ENCODE measurements at regions not wholly inside any gene's neighbourhood (a gene's known extent, or its start where the extent isn't known, plus 50 kb on each side); places are given as distances from the start of the nearest gene placed in this dataset.

DNA sequence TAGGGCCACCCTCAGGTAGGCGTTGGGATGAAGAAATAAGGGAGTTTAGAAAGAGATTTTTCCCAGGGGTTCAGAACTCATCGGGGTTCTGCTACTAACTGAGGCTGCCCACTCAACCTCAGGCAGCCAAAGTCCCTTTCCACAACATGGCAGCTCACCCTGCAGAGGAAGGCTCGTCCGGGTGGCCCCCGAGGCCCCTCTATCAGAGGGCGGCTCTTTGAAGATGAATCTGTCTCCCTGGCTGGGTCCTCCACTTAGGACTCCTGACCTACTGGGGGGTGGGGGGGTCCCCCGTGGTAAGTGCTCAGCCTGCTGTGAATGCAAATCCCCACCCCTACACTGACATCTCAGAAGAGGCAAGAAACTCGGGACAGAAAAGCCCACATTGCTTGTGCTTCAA, 182.9 kb downstream of the SOD2 start:
- Histone ChIP-seq H3K27me3 (replicated peaks in 1 of 7) (peaks cover 0 to 9% (median 0%) of the 10 kb centered on the region in 7 donors), H3K36me3 (no peaks in the 10 kb centered on the region), H3K4me1 (no peaks in the 10 kb centered on the region), H3K27ac (no peak overlapping the region), H3K4me3 (no peak overlapping the region), H3K9me3 (peaks cover 0 to 1% (median 0%) of the 10 kb centered on the region in 8 donors)
- no peak for TF ChIP-seq POLR2AphosphoS5 (IDR thresholded peaks at IDR 0.05)
- no peak for TF ChIP-seq POLR2A (IDR thresholded peaks at IDR 0.05)
- TF ChIP-seq, protein P1, sequence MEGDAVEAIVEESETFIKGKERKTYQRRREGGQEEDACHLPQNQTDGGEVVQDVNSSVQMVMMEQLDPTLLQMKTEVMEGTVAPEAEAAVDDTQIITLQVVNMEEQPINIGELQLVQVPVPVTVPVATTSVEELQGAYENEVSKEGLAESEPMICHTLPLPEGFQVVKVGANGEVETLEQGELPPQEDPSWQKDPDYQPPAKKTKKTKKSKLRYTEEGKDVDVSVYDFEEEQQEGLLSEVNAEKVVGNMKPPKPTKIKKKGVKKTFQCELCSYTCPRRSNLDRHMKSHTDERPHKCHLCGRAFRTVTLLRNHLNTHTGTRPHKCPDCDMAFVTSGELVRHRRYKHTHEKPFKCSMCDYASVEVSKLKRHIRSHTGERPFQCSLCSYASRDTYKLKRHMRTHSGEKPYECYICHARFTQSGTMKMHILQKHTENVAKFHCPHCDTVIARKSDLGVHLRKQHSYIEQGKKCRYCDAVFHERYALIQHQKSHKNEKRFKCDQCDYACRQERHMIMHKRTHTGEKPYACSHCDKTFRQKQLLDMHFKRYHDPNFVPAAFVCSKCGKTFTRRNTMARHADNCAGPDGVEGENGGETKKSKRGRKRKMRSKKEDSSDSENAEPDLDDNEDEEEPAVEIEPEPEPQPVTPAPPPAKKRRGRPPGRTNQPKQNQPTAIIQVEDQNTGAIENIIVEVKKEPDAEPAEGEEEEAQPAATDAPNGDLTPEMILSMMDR (IDR thresholded peaks at IDR 0.05 in 8 of 11, conservative IDR thresholded peaks at IDR 0.05 in 3 of 11), result no peak
- WGBS, 5 donors, result 74 to 83% (median 78%) methylated on average over 8 of the region's 8 CpGs
- intact Hi-C loops (cut with DNase I; ENCODE audit: low total_unique reads), result no loop called here
- no peak for DNase-seq

DNA sequence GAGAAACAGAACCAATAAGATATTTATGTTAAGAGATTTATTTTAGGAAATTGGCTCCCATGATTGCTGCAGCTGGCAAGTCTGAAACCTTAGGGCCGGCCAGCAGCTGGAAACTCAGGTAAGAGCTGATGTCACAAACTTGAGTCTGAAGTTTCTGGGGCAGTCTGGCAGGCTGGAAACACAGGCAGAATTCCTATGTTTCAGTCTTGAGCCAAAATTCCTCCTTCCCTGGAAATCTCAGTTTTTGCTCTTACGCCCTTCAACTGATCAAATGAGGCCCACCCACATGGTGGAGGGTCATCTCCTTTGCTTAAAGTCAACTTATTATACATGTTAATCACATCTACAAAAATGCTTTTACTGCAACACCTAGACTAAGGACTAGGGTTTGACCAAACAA, 184.1 kb downstream of the SOD2 start:
- TF ChIP-seq POLR2AphosphoS5 (IDR thresholded peaks at IDR 0.05) (no peak), POLR2A (IDR thresholded peaks at IDR 0.05) (no peak)
- TF ChIP-seq, protein P1 (IDR thresholded peaks at IDR 0.05 in 8 of 11, conservative IDR thresholded peaks at IDR 0.05 in 3 of 11), result no peak
- no peaks in the 10 kb centered on the region for H3K4me1 ChIP-seq
- no peak overlapping the region for H3K27ac ChIP-seq
- DNase-seq, result no peak
- peaks cover 0 to 6% (median 0%) of the 10 kb centered on the region in 7 donors for H3K27me3 ChIP-seq (replicated peaks in 1 of 7)
- H3K4me3 ChIP-seq, result no peak overlapping the region
- intact Hi-C loops (cut with DNase I; ENCODE audit: low total_unique reads), result no loop called here
- H3K9me3 ChIP-seq, result no peaks in the 10 kb centered on the region
- no peaks in the 10 kb centered on the region for H3K36me3 ChIP-seq
- WGBS, 5 donors, result 78 to 93% (median 89%) methylated on average over 2 of the region's 2 CpGs

DNA sequence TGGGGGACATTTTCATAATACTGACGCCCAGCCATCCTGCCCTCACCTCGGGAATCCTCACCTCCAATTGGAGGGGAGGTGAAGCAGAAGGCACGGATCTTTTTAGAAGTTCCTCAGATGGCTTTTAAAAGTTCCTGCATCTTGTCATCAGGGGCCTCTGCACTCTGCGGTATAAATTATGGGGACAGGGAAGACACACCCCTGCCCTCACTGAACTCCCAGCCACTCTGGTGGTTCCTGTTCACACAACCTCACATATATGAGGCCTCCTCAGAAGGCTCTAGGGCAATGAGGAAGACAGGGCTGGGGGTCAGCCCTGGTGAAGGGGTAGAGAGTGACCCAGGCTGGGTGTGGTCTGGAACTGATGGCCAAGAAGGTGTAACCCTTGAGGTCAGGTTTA, 187.0 kb downstream of the SOD2 start:
- intact Hi-C loops (cut with DNase I; ENCODE audit: low total_unique reads), result no loop called here
- DNase-seq, result no peak
- H3K9me3 ChIP-seq, result no peaks in the 10 kb centered on the region
- no peak overlapping the region for H3K4me3 ChIP-seq
- peaks cover 0 to 5% (median 0%) of the 10 kb centered on the region in 7 donors for H3K27me3 ChIP-seq (replicated peaks in 1 of 7)
- WGBS, 5 donors, result 32 to 74% (median 59%) methylated on average over 3 to 4 of the region's 4 CpGs
- no peak overlapping the region for H3K27ac ChIP-seq
- no peak for TF ChIP-seq POLR2A (IDR thresholded peaks at IDR 0.05)
- TF ChIP-seq, protein P1 (IDR thresholded peaks at IDR 0.05 in 8 of 11, conservative IDR thresholded peaks at IDR 0.05 in 3 of 11), result no peak
- TF ChIP-seq POLR2AphosphoS5 (IDR thresholded peaks at IDR 0.05), result no peak
- H3K36me3 ChIP-seq, result no peaks in the 10 kb centered on the region
- H3K4me1 ChIP-seq, result no peaks in the 10 kb centered on the region

DNA sequence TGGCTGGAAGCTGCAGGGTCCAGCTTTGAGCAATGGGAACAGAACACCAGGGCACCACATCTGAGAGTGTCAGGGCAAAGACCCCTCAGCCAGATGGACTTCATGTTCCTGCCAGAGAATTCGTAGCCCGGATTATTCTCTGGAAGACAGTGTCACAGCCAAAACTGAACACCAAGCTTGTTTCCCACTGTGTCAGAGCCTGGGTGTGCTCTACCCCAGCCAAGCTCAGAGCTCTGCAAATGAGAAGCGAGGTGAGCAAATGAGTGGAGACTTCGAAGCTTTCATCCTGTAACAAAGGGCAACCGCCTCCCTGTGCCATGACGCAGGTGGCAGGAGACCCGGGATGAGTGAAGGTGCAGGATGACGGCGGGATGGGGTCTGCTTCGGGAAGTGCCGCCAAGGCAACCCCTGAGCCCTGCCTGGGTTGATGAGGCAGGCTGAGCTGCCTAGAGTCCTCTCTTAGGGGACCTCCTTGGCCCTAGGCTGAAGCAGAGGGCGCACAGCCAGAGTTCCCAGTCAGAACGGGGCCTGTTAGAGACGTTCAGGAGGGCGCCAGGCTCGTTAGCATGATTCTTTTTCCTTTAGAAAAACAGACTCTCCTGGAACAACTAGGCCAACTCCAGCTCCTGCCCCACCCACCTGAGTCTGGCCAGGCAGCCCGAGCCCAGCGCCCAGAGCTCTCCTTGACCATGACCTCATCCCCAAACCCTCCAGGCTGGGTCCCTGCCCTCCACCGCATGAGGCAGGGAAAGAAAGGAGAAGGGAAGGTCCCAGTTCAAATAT, 187.7 kb downstream of the SOD2 start:
- Histone ChIP-seq H3K27me3 (replicated peaks in 1 of 7) (peaks cover 0 to 4% (median 0%) of the 10 kb centered on the region in 7 donors), H3K9me3 (no peaks in the 10 kb centered on the region), H3K36me3 (no peaks in the 10 kb centered on the region), H3K27ac (no peak overlapping the region), H3K4me3 (no peak overlapping the region), H3K4me1 (no peaks in the 10 kb centered on the region)
- intact Hi-C loops (cut with DNase I; ENCODE audit: low total_unique reads), result no loop called here
- 82 to 88% (median 86%) methylated on average over 16 to 19 of the region's 19 CpGs for WGBS, 5 donors
- DNase-seq, result no peak
- no peak for TF ChIP-seq POLR2A (IDR thresholded peaks at IDR 0.05)
- TF ChIP-seq, protein P1 (IDR thresholded peaks at IDR 0.05 in 8 of 11, conservative IDR thresholded peaks at IDR 0.05 in 3 of 11), result no peak
- no peak for TF ChIP-seq POLR2AphosphoS5 (IDR thresholded peaks at IDR 0.05)

All from spleen (tissue), 11 donors.